Astrocyte of the spinal cord (primary cell): ENCODE measurements at regions not wholly inside any gene's neighbourhood (a gene's known extent, or its start where the extent isn't known, plus 50 kb on each side); places are given as distances from the start of the nearest gene placed in this dataset.

Experiments
- DNase-seq: peaks from one replicate; pipeline ENCODE4 v3.0.0; 2011; ENCODE audit warnings: low read depth, low spot score
- H3K4me3 ChIP-seq: 2 replicates; pipeline ENCODE4 v1.5.1; 2011; ENCODE audit warnings: low read depth, mild to moderate bottlenecking, low read length, moderate library complexity
- CTCF ChIP-seq: IDR thresholded peaks from 2 replicates; pipeline ENCODE4 v1.5.1; 2012; ENCODE audit warnings: low read depth, mild to moderate bottlenecking, low read length, inconsistent platforms
- in situ Hi-C: cut with HindIII; loops from 2 replicates; pipeline ENCODE4 v1.10.0; 2017; ENCODE audit warnings: low sequenced_read_pairs

GRCh38 chr9:79889369-79889768, 317.6 kb downstream of the TLE4 start:
- no peak for TF ChIP-seq CTCF
- DNase-seq: no peak
- in situ Hi-C loops: no loop called here
- H3K4me3 ChIP-seq: no peak overlapping the region

GRCh38 chr9:79885093-79885857, 313.5 kb downstream of the TLE4 start:
- in situ Hi-C loops: no loop called here
- no peak for DNase-seq
- H3K4me3 ChIP-seq: no peak overlapping the region
- no peak for TF ChIP-seq CTCF

- in situ Hi-C loops: no loop called here
- no peak for DNase-seq
- H3K4me3 ChIP-seq: no peak overlapping the region
- no peak for TF ChIP-seq CTCF
These were observed 312.8 kb downstream of the TLE4 start for GRCh38 chr9:79884546-79884945.

GRCh38 chr9:79883073-79883645, 311.4 kb downstream of the TLE4 start:
- no peak overlapping the region for H3K4me3 ChIP-seq
- TF ChIP-seq CTCF: no peak
- in situ Hi-C loops: no loop called here
- no peak for DNase-seq

- in situ Hi-C loops: no loop called here
- no peak overlapping the region for H3K4me3 ChIP-seq
These were observed 308.9 kb downstream of the TLE4 start for GRCh38 chr9:79880626-79881025.

GRCh38 chr9:79877943-79878602, 306.3 kb downstream of the TLE4 start:
- DNase-seq: no peak
- in situ Hi-C loops: no loop called here
- H3K4me3 ChIP-seq: no peak overlapping the region
- no peak for TF ChIP-seq CTCF

More at GRCh38 chr9:79880626-79881025, 308.9 kb downstream of the TLE4 start:
- DNase-seq: no peak
- no peak for TF ChIP-seq CTCF
